Activated CD4-positive, alpha-beta memory T cell treated with anti-CD3 and anti-CD28 coated beads, Interleukin-2, amount 10 ng/mL, durations not matched to agents 7 days and 5 days (primary cell): ENCODE measurements at regions not wholly inside any gene's neighbourhood (a gene's known extent, or its start where the extent isn't known, plus 50 kb on each side); places are given as distances from the start of the nearest gene placed in this dataset.
"Not testable (repeated sequence)": the region's sequence is repeated elsewhere in the genome, so short reads cannot be mapped to it uniquely, and the experiment has no call there.

Experiments used
- CTCF ChIA-PET: fragments of 350-600 bp; sonication (Branson Sonifier 250); formaldehyde crosslinking; loops from one replicate; lab custom pipeline; 2021; ENCODE audit warnings: antibody characterized with exemption, inconsistent platforms; lab: Charles Lee
- POLR2A ChIA-PET: fragments of 350-600 bp; sonication (Branson Sonifier 250); formaldehyde crosslinking; loops from one replicate; lab custom pipeline; 2021; ENCODE audit warnings: antibody characterized with exemption; lab: Charles Lee
- DNase-seq: peaks from one replicate; pipeline ENCODE4 v3.0.0-alpha.2; 2020
- H3K27ac Mint-ChIP-seq: one replicate; pipeline ENCODE4 v1.8.0; 2021; ENCODE audit warnings: mild to moderate bottlenecking, mixed read lengths
- H3K27me3 Mint-ChIP-seq: one replicate; pipeline ENCODE4 v1.8.0; 2021; ENCODE audit warnings: mixed read lengths
- H3K36me3 Mint-ChIP-seq: one replicate; pipeline ENCODE4 v1.8.0; 2021; ENCODE audit warnings: low read depth, mixed read lengths
- H3K4me1 Mint-ChIP-seq: one replicate; pipeline ENCODE4 v1.8.0; 2021; ENCODE audit warnings: mixed read lengths
- H3K4me3 Mint-ChIP-seq: one replicate; pipeline ENCODE4 v1.8.0; 2021; ENCODE audit warnings: mild to moderate bottlenecking, mixed read lengths
- H3K9me3 Mint-ChIP-seq: one replicate; pipeline ENCODE4 v1.8.0; 2021; ENCODE audit warnings: mixed read lengths

DNA sequence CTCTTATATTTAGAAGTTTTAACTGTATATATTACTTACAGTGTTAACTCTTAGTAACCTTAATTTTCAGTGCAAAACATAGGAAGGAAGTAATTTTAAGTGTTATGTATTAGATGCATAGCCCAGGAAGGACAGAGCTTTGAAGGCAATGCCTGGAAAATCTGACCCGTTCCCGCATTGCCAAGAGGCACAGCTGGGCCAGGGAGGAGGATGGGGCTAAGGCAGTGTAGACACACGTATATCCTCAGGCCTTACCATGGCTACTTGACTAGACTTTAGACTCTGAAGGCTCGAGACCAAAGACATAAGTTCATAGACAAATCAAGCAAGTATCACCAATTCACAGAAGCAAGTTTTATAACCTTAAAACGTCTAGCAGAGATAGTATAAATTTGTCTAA is 1944.2 kb downstream of the OLFM4 start:
- peaks cover 8% of the 10 kb centered on the region for H3K9me3 Mint-ChIP-seq
- no peaks in the 10 kb centered on the region for H3K4me1 Mint-ChIP-seq
- ChIA-PET CTCF (no interaction called here), POLR2A (no interaction called here)
- DNase-seq: no peak
- H3K27me3 Mint-ChIP-seq: no peaks in the 10 kb centered on the region
- H3K4me3 Mint-ChIP-seq: no peak overlapping the region
- no peak overlapping the region for H3K27ac Mint-ChIP-seq
- no peaks in the 10 kb centered on the region for H3K36me3 Mint-ChIP-seq

DNA sequence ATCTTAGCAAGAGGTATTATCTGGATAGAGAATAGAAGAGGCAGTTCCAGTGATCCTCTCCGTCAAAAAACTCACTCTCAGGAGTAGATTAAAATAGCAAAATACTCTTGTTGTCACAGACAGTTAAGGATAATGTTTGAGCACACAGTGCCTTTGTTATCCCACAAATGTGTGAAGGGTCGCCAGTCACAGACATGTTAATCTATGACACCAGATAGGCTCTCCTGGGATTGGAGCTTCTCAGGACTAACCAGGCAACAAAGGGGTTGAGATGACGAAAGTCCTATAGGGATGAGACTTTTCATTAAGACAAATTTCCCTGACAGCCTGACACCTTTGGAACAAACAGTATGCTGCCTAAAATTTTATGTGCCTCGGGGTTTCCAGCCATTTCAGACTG is 1947.1 kb downstream of the OLFM4 start:
- Mint-ChIP-seq H3K4me3 (no peak overlapping the region), H3K36me3 (no peaks in the 10 kb centered on the region), H3K27ac (no peak overlapping the region), H3K9me3 (peaks cover 6% of the 10 kb centered on the region), H3K4me1 (no peaks in the 10 kb centered on the region), H3K27me3 (no peaks in the 10 kb centered on the region)
- CTCF ChIA-PET: no interaction called here
- DNase-seq: no peak
- POLR2A ChIA-PET: no interaction called here

DNA sequence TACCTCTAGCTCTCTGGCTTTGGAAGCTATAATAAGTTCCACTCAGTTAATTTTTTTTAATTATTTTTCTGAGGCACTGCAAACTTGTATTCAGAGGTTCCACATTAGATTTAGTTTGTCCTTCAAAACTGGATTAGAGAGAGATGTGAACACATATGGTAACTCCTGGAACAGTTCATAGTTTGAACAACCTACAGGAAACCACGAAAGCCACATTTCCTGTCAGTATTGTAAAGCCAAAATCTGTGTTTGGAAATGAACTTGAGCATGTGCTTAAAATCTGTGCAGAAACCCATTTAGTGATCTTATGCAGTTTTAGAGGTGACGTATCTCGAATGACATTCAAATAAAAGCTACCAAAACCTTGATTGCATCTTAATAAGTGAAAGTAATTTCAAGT is 1952.0 kb downstream of the OLFM4 start:
- Mint-ChIP-seq H3K4me3 (no peak overlapping the region), H3K4me1 (no peaks in the 10 kb centered on the region), H3K36me3 (no peaks in the 10 kb centered on the region), H3K27me3 (no peaks in the 10 kb centered on the region), H3K27ac (no peak overlapping the region), H3K9me3 (peaks cover 5% of the 10 kb centered on the region)
- POLR2A ChIA-PET: no interaction called here
- no peak for DNase-seq
- CTCF ChIA-PET: no interaction called here

GRCh38 chr13:54989418-54989817 is 1960.8 kb downstream of the OLFM4 start:
- H3K9me3 Mint-ChIP-seq: peaks cover 6% of the 10 kb centered on the region
- H3K27me3 Mint-ChIP-seq: no peaks in the 10 kb centered on the region
- no peak overlapping the region for H3K4me3 Mint-ChIP-seq
- ChIA-PET POLR2A (no interaction called here), CTCF (no interaction called here)
- H3K36me3 Mint-ChIP-seq: no peaks in the 10 kb centered on the region
- no peaks in the 10 kb centered on the region for H3K4me1 Mint-ChIP-seq
- DNase-seq: no peak
- H3K27ac Mint-ChIP-seq: no peak overlapping the region

DNA sequence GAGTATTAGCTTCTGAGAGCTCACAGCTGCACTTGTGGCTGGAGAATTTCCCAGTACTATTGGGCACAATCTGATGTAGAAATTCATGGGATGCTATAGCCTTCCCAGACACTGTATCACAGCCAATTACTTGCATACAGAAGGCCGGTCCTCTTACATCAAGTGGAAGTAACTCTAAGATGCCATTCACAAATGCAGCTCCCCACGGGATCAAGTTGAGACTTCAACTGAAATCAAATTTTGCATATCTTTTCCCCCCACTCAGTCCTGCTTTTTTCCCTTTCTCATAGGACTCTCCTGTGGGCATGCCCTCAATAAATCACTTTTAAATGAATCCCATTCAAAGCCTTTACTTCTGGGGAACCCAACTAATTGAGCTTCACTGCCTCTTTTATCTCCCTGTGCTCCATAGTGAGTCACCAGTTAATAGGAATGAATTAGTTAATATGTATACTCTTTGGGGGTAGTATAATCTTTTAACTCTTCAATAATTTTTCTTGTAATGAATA is 1970.8 kb downstream of the OLFM4 start:
- Mint-ChIP-seq H3K27ac (no peak overlapping the region), H3K4me3 (no peak overlapping the region), H3K4me1 (no peaks in the 10 kb centered on the region), H3K27me3 (no peaks in the 10 kb centered on the region), H3K9me3 (no peaks in the 10 kb centered on the region), H3K36me3 (no peaks in the 10 kb centered on the region)
- POLR2A ChIA-PET: no interaction called here
- no peak for DNase-seq
- CTCF ChIA-PET: no interaction called here

DNA sequence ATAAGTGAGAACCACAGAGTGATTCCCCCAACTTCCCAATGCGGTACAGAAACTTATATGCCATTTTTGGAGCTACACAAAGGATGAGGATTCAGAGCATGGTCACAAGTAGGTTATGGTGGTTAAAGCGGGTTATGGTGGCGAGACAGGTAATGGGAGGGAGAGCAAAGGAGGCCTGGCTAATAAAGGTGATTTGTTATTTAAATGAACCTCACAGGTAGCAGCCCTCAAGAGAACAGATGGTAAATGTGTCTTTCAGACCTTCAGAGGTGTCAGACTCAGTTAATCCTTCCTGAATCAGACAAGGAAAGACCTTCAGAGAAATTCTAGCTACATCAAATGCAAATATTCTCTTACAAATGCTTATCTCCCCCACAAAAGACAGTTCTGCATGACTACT is 1971.4 kb downstream of the OLFM4 start:
- ChIA-PET POLR2A (no interaction called here), CTCF (no interaction called here)
- Mint-ChIP-seq H3K27ac (no peak overlapping the region), H3K4me3 (no peak overlapping the region), H3K27me3 (no peaks in the 10 kb centered on the region), H3K36me3 (no peaks in the 10 kb centered on the region), H3K4me1 (no peaks in the 10 kb centered on the region), H3K9me3 (no peaks in the 10 kb centered on the region)
- DNase-seq: no peak

- POLR2A ChIA-PET: no interaction called here
- Mint-ChIP-seq H3K27ac (no peak overlapping the region), H3K27me3 (no peaks in the 10 kb centered on the region), H3K4me1 (no peaks in the 10 kb centered on the region), H3K36me3 (no peaks in the 10 kb centered on the region), H3K4me3 (no peak overlapping the region), H3K9me3 (no peaks in the 10 kb centered on the region)
- CTCF ChIA-PET: no interaction called here
- DNase-seq: no peak
These were observed 1972.2 kb downstream of the OLFM4 start for GRCh38 chr13:55000844-55001243.

DNA sequence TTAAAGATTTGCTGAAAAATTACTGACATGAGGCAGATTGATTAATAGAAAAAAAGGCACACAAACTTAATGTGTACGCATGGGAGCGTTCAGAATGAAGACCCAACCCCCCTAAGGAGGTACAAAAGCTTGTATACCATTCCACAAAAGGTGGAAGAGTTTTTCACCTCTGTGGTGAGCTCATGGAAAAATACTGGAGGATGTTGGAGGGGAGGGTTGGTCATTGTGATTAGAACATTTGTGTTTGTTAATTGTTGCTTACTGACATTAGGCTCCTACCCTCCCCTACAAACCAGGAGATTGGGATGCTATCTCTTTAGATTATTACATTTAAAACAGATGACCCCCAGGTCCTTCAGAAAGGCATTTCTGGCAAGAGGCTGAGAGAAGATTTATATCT is 1973.3 kb downstream of the OLFM4 start:
- no peak for DNase-seq
- no peaks in the 10 kb centered on the region for H3K27me3 Mint-ChIP-seq
- H3K36me3 Mint-ChIP-seq: no peaks in the 10 kb centered on the region
- H3K4me1 Mint-ChIP-seq: no peaks in the 10 kb centered on the region
- no peak overlapping the region for H3K4me3 Mint-ChIP-seq
- no peak overlapping the region for H3K27ac Mint-ChIP-seq
- ChIA-PET CTCF (no interaction called here), POLR2A (no interaction called here)
- no peaks in the 10 kb centered on the region for H3K9me3 Mint-ChIP-seq

GRCh38 chr13:55007681-55008080 is 1979.1 kb downstream of the OLFM4 start:
- H3K4me1 Mint-ChIP-seq: no peaks in the 10 kb centered on the region
- H3K9me3 Mint-ChIP-seq: peaks cover 5% of the 10 kb centered on the region
- H3K27ac Mint-ChIP-seq: no peak overlapping the region
- DNase-seq: no peak
- ChIA-PET CTCF (no interaction called here), POLR2A (no interaction called here)
- no peak overlapping the region for H3K4me3 Mint-ChIP-seq
- no peaks in the 10 kb centered on the region for H3K27me3 Mint-ChIP-seq
- no peaks in the 10 kb centered on the region for H3K36me3 Mint-ChIP-seq

GRCh38 chr13:55013051-55013450 is 1984.4 kb downstream of the OLFM4 start:
- H3K27ac Mint-ChIP-seq: no peak overlapping the region
- no peaks in the 10 kb centered on the region for H3K4me1 Mint-ChIP-seq
- H3K36me3 Mint-ChIP-seq: no peaks in the 10 kb centered on the region
- peaks cover 4% of the 10 kb centered on the region for H3K9me3 Mint-ChIP-seq
- DNase-seq: no peak
- ChIA-PET POLR2A (no interaction called here), CTCF (no interaction called here)
- H3K4me3 Mint-ChIP-seq: no peak overlapping the region
- H3K27me3 Mint-ChIP-seq: no peaks in the 10 kb centered on the region

- Mint-ChIP-seq H3K4me3 (no peak overlapping the region), H3K27ac (no peak overlapping the region), H3K36me3 (no peaks in the 10 kb centered on the region), H3K27me3 (no peaks in the 10 kb centered on the region), H3K9me3 (peaks cover 20% of the 10 kb centered on the region), H3K4me1 (no peaks in the 10 kb centered on the region)
- POLR2A ChIA-PET: no interaction called here
- DNase-seq: no peak
- CTCF ChIA-PET: no interaction called here
These were observed 2000.7 kb downstream of the OLFM4 start for GRCh38 chr13:55029280-55029679.

GRCh38 chr13:55038230-55038629 is 2009.6 kb downstream of the OLFM4 start:
- no peaks in the 10 kb centered on the region for H3K27me3 Mint-ChIP-seq
- H3K4me1 Mint-ChIP-seq: no peaks in the 10 kb centered on the region
- no peaks in the 10 kb centered on the region for H3K36me3 Mint-ChIP-seq
- DNase-seq: no peak
- CTCF ChIA-PET: no interaction called here
- POLR2A ChIA-PET: no interaction called here
- no peak overlapping the region for H3K27ac Mint-ChIP-seq
- no peaks in the 10 kb centered on the region for H3K9me3 Mint-ChIP-seq
- no peak overlapping the region for H3K4me3 Mint-ChIP-seq

DNA sequence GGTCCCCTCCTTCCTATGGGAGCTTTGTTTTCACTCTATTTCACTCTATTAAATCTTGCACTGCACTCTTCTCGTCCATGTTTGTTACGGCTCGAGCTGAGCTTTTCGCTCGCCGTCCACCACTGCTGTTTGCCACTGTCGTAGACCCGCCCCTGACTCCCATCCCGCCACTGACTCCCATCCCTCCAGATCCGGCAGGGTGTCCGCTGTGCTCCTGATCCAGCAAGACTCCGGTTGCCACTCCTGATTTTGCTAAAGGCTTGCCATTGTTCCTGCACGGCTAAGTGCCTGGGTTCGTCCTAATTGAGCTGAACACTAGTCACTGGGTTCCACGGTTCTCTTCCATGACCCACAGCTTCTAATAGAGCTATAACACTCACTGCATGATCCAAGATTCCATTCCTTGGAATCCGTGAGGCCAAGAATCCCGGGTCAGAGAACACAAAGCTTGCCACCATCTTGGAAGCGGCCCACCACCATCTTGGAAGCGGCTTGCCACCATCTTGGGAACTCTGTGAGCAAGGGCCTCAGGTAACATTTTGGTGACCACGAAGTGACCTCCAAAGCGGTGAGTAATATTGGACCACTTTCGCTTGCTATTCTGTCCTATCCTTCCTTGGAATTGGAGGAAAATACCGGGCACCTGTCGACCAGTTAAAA is 2025.4 kb downstream of the OLFM4 start:
- H3K36me3 Mint-ChIP-seq, DNase-seq, POLR2A ChIA-PET, H3K27me3 Mint-ChIP-seq, H3K4me3 Mint-ChIP-seq, H3K4me1 Mint-ChIP-seq, CTCF ChIA-PET, H3K27ac Mint-ChIP-seq: not testable (repeated sequence)
- H3K9me3 Mint-ChIP-seq: peaks cover 20% of the 10 kb centered on the region

- DNase-seq, POLR2A ChIA-PET, H3K27ac Mint-ChIP-seq, H3K36me3 Mint-ChIP-seq, H3K4me3 Mint-ChIP-seq, CTCF ChIA-PET, H3K27me3 Mint-ChIP-seq, H3K4me1 Mint-ChIP-seq: not testable (repeated sequence)
- peaks cover 20% of the 10 kb centered on the region for H3K9me3 Mint-ChIP-seq
These were observed 2027.1 kb downstream of the OLFM4 start for GRCh38 chr13:55055666-55056065.
